Gastroesophageal sphincter (tissue), 4 donors: ENCODE measurements at regions not wholly inside any gene's neighbourhood (a gene's known extent, or its start where the extent isn't known, plus 50 kb on each side); places are given as distances from the start of the nearest gene placed in this dataset.
A peak's percentile ranks its signal among the peaks of the same experiment; 100 is the strongest.

Experiments used
- ATAC-seq: fragments of 150-250 bp; one replicate; pipeline ENCODE4 v1.9.1; 2016; ENCODE audit warnings: mild to moderate bottlenecking, moderate library complexity
- H3K27ac ChIP-seq, 4 donors: fragments of 200-600 bp; sonication (generic) in 3 of 4; 1 replicate in 3 of 4; 2 replicates in 1 of 4; pipeline ENCODE4 v1.5.1; 2016 to 2019
- H3K27me3 ChIP-seq: fragments of 200-600 bp; sonication (generic); one replicate; pipeline ENCODE4 v1.5.1; 2019
- H3K36me3 ChIP-seq, 2 donors: fragments of 200-600 bp; sonication (generic); one replicate each; pipeline ENCODE4 v1.5.1; 2019; ENCODE audit warnings: control low read depth in 1 of 2
- H3K4me1 ChIP-seq, 3 donors: fragments of 200-600 bp; sonication (generic); 1 replicate in 2 of 3; 2 replicates in 1 of 3; pipeline ENCODE4 v1.5.1; 2016 to 2019; ENCODE audit warnings: control low read depth in 2 of 3
- H3K4me3 ChIP-seq, 2 donors: fragments of 200-600 bp; sonication (generic); one replicate each; pipeline ENCODE4 v1.5.1; 2019; ENCODE audit warnings: mild to moderate bottlenecking in 1 of 2, moderate library complexity in 1 of 2
- H3K9me3 ChIP-seq, 3 donors: fragments of 200-600 bp; sonication (generic); one replicate each; pipeline ENCODE4 v1.5.1; 2017 to 2019; ENCODE audit warnings: control low read depth in 2 of 3
- EP300 ChIP-seq: sonication (generic); formaldehyde crosslinking; IDR thresholded peaks from one replicate; pipeline ENCODE4 v1.6.1; 2017; ENCODE audit warnings: antibody characterized with exemption, mild to moderate bottlenecking
- POLR2A ChIP-seq, 2 donors: fragments of 450-650 bp; IDR thresholded peaks; one replicate each; pipeline ENCODE4 v1.6.1; 2017; ENCODE audit warnings: antibody characterized with exemption in 2 of 2, mild to moderate bottlenecking in 2 of 2, moderate library complexity in 1 of 2
- POLR2AphosphoS5 ChIP-seq: sonication (generic); formaldehyde crosslinking; IDR thresholded peaks from one replicate; pipeline ENCODE4 v1.6.1; 2017; ENCODE audit warnings: antibody characterized with exemption
- WGBS, 2 donors: methylation state at CpG; one replicate each; pipeline ENCODE4 v1.1.5; 2018; ENCODE audit warnings: low coverage in 1 of 2; 5-methylcytosine and 5-hydroxymethylcytosine counted together
- TF ChIP-seq, protein P1 (sequence below), 4 experiments: fragments of 200-600 bp in 2 of 4; fragments of 450-650 bp in 2 of 4; sonication (generic) in 1 of 4; IDR thresholded peaks; one replicate each; pipeline ENCODE4 v1.5.1; 2017 to 2019; ENCODE audit warnings: antibody characterized with exemption in 4 of 4, mild to moderate bottlenecking in 2 of 4, moderate library complexity in 2 of 4

DNA sequence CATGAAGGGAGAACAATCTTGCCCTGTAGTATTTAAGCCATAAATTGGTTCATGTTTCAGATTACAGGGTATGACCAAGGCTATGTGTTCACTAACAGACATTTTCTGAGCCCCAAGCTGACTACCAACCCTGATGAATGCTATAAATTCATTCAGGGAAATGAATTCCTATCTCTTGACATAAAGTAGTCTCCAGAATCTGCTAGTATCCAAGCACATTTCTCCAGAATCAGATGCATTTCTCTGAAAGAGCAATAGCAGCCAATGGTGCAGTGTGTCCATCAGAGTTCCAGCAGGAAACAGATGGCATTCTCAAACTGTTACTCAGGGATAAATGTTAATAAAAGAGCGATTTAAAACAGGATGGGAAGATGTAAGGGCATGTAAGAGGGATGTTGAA is 226.4 kb downstream of the COG6 start:
- Histone ChIP-seq H3K4me1 (peaks cover 0 to 22% (median 3%) of the 10 kb centered on the region in 3 donors), H3K9me3 (peaks cover 0 to 18% (median 5%) of the 10 kb centered on the region in 3 donors), H3K27me3 (no peaks in the 10 kb centered on the region), H3K36me3 (no peaks in the 10 kb centered on the region), H3K27ac (no peak overlapping the region), H3K4me3 (no peak overlapping the region)
- no peak for TF ChIP-seq POLR2A (IDR thresholded peaks at IDR 0.05)
- no peak for TF ChIP-seq POLR2AphosphoS5
- TF ChIP-seq, protein P1, sequence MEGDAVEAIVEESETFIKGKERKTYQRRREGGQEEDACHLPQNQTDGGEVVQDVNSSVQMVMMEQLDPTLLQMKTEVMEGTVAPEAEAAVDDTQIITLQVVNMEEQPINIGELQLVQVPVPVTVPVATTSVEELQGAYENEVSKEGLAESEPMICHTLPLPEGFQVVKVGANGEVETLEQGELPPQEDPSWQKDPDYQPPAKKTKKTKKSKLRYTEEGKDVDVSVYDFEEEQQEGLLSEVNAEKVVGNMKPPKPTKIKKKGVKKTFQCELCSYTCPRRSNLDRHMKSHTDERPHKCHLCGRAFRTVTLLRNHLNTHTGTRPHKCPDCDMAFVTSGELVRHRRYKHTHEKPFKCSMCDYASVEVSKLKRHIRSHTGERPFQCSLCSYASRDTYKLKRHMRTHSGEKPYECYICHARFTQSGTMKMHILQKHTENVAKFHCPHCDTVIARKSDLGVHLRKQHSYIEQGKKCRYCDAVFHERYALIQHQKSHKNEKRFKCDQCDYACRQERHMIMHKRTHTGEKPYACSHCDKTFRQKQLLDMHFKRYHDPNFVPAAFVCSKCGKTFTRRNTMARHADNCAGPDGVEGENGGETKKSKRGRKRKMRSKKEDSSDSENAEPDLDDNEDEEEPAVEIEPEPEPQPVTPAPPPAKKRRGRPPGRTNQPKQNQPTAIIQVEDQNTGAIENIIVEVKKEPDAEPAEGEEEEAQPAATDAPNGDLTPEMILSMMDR (IDR thresholded peaks at IDR 0.05): no peak
- no peak for TF ChIP-seq EP300
- 67% methylated on average over 1 of the region's 1 CpG for WGBS, 2 donors
- no peak for ATAC-seq

DNA sequence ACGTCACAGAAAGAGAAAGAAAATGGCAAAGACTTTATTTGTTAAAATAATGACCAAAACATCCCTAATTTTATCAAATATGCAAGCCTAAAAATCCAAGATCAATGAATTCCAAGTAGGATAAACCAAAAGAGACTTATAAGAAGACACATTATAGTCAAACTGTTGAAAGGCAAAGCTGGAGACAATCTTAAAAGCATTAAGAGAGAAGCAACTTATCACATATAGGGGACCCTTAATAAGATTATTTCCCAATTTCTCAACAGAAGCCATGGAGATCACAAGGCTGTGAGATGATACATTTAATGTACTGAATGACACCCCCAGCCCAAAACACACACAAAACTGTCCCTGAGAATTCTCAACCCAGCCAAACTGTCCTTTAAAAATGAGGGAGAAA is 228.7 kb downstream of the COG6 start:
- TF ChIP-seq POLR2A (IDR thresholded peaks at IDR 0.05): no peak
- TF ChIP-seq, protein P1 (IDR thresholded peaks at IDR 0.05): no peak
- TF ChIP-seq POLR2AphosphoS5: no peak
- TF ChIP-seq EP300: no peak
- Histone ChIP-seq H3K4me3 (no peak overlapping the region), H3K36me3 (no peaks in the 10 kb centered on the region), H3K4me1 (peaks cover 0 to 30% (median 6%) of the 10 kb centered on the region in 3 donors), H3K27me3 (no peaks in the 10 kb centered on the region), H3K27ac (no peak overlapping the region), H3K9me3 (peaks cover 0 to 18% (median 5%) of the 10 kb centered on the region in 3 donors)
- WGBS, 2 donors: 0 to 93% methylated on average over 1 of the region's 1 CpG
- no peak for ATAC-seq

DNA sequence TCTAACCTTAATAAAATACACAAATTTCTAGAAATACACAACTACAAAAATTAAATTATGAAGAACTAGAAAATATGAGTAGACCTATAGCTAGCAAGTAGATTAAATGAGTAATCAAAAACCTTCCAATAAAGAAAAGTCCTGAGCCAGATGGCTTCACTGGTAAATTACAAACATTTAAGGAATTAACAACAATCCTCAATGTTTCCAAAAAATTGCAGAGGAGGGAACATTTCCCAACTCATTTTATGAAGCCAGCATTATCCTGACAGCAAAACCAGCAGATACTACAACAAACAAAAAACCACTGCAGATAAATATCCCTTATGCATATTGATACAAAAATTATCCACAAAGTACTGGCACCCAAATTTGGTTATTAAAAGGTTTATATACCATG is 230.9 kb downstream of the COG6 start:
- H3K4me3 ChIP-seq: no peak overlapping the region
- H3K27me3 ChIP-seq: no peaks in the 10 kb centered on the region
- ATAC-seq: no peak
- TF ChIP-seq, protein P1 (IDR thresholded peaks at IDR 0.05): no peak
- TF ChIP-seq POLR2A (IDR thresholded peaks at IDR 0.05) (no peak), EP300 (no peak), POLR2AphosphoS5 (no peak)
- H3K4me1 ChIP-seq: peaks cover 0 to 46% (median 6%) of the 10 kb centered on the region in 3 donors
- no peak overlapping the region for H3K27ac ChIP-seq
- peaks cover 0 to 18% (median 5%) of the 10 kb centered on the region in 3 donors for H3K9me3 ChIP-seq
- H3K36me3 ChIP-seq: no peaks in the 10 kb centered on the region

DNA sequence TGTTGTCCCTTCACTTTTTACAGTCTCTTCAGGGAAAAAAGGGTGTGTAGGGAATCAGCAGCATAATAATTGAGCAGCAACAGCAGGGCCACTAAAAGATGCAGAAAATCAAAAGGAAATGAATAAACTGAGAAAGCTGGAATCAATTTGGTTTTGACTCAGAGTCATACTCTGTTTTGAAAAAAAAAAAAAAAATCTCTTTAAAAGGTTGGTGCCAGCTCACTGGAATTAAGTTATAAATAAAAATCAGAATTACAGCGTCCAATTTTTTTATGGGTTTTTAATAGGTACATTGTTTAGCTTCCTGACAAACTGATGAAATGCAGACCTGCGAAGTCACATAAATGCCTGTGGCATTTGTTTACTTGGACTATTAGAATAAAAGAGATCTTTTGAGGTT is 231.9 kb downstream of the COG6 start:
- TF ChIP-seq POLR2AphosphoS5: peak; percentile 86
- TF ChIP-seq EP300: no peak
- Histone ChIP-seq H3K9me3 (peaks cover 0 to 18% (median 5%) of the 10 kb centered on the region in 3 donors), H3K27ac (peak overlapping the region in 2 of 4 donors; percentile 50 to 54), H3K27me3 (no peaks in the 10 kb centered on the region), H3K36me3 (no peaks in the 10 kb centered on the region), H3K4me1 (peaks cover 0 to 54% (median 6%) of the 10 kb centered on the region in 3 donors), H3K4me3 (no peak overlapping the region)
- WGBS, 2 donors: 4 to 20% methylated on average over 2 of the region's 2 CpGs
- peak; percentile 67 for ATAC-seq

DNA sequence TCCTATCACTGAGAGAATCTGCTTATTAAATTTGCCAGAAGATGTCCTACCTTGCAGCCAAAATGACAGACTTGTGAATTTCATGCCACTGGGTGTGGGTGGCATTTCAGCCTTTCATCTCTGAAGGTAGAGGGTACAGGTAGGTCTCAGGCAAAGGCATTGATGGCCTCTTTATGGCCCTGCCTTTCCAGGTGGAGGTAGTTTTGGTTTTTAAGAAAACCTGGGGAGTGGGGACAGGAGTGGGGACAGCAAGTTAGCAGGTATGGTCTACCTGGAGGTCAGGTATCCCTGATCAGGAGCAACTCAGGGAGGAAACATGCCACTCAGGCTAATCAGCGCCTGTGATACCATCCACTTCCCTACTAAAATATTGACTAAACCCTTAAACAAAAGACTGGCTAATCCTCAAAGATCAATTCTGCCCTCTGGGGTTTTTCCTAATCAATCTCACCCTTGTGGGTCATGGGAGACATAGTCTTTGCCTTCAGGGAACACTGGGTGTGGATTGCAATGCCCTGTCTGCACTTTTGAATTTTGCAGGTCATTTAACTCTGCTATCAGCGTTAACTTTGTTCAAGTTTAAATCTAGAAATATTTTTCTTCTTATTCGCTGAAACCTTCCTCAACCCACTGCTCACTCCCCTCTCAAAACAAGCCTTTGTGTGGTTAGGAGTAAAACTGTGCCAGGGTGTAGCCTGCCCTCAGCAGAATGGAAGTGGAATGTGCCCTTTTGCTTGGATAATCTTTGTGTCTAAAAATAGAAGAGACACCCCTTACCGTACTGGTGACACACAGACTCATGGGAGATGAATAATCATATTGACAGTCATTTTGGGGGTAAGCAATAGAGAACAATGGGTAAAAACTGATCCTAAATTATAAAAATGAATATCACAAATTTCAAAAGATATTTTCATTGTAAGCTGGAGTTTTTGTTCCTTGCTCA is 233.7 kb downstream of the COG6 start:
- Histone ChIP-seq H3K9me3 (peaks cover 0 to 3% (median 0%) of the 10 kb centered on the region in 3 donors), H3K27me3 (no peaks in the 10 kb centered on the region), H3K27ac (peak overlapping the region in 3 of 4 donors; percentile 11 to 50 (median 25)), H3K4me3 (no peak overlapping the region), H3K4me1 (peaks cover 0 to 69% (median 6%) of the 10 kb centered on the region in 3 donors), H3K36me3 (no peaks in the 10 kb centered on the region)
- 33 to 60% methylated on average over 3 of the region's 4 CpGs for WGBS, 2 donors
- ATAC-seq: no peak
- TF ChIP-seq EP300 (no peak), POLR2A (IDR thresholded peaks at IDR 0.05) (no peak), POLR2AphosphoS5 (peak; percentile 44)
- TF ChIP-seq, protein P1 (IDR thresholded peaks at IDR 0.05): no peak
